RWPE1 (cell line): ENCODE measurements at regions not wholly inside any gene's neighbourhood (a gene's known extent, or its start where the extent isn't known, plus 50 kb on each side); places are given as distances from the start of the nearest gene placed in this dataset.
"Not testable (repeated sequence)": the region's sequence is repeated elsewhere in the genome, so short reads cannot be mapped to it uniquely, and the experiment has no call there.

Experiments
- CTCF ChIA-PET: fragments of 350-600 bp; sonication (Branson Sonifier 250); formaldehyde crosslinking; extraction: SDS; loops from one replicate; lab custom pipeline; 2021; lab: Yijun Ruan, JAX
- POLR2A ChIA-PET: fragments of 400-600 bp; formaldehyde crosslinking; extraction: SDS; loops from one replicate; lab custom pipeline; 2020; ENCODE audit warnings: antibody characterized with exemption; ENCODE audit not compliant: low non-redundant PET; lab: Yijun Ruan, JAX
- DNase-seq: peaks from one replicate; pipeline ENCODE4 v3.0.0; 2012; ENCODE audit warnings: low spot score
- H3K27ac ChIP-seq: fragments of 450-650 bp; 2 replicates; pipeline ENCODE4 v1.5.1; 2017
- TF ChIP-seq, protein P1 (sequence below): fragments of 450-650 bp; conservative IDR thresholded peaks from 2 replicates; pipeline ENCODE4 v1.5.1; 2017; ENCODE audit warnings: low read depth, mild to moderate bottlenecking

DNA sequence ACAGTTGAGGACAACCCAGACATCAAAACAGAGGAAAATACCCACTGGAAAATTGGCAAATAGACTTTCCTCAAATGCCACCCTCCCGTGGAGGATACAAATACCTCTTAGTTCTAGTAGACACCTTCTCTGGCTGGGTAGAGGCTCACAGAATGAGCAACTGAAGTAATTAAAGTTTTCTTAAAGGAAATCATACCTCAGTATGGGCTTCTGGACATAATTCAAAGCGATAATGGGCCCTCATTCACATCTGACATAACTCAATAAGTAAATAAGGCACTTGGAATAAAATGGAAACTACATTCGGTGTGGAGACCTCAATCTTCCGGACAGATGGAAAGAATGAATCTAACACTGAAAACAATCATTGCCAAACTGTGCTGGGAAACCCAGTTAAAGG lies 115.2 kb upstream of the PLCL2 start:
- no peak for DNase-seq
- ChIA-PET POLR2A (no interaction called here), CTCF (interaction anchor here (0.6 kb wide), 1 partner anchor 449 kb away, joined by 3 read pairs; no protein-coding TSS in a partner anchor)
- TF ChIP-seq, protein P1, sequence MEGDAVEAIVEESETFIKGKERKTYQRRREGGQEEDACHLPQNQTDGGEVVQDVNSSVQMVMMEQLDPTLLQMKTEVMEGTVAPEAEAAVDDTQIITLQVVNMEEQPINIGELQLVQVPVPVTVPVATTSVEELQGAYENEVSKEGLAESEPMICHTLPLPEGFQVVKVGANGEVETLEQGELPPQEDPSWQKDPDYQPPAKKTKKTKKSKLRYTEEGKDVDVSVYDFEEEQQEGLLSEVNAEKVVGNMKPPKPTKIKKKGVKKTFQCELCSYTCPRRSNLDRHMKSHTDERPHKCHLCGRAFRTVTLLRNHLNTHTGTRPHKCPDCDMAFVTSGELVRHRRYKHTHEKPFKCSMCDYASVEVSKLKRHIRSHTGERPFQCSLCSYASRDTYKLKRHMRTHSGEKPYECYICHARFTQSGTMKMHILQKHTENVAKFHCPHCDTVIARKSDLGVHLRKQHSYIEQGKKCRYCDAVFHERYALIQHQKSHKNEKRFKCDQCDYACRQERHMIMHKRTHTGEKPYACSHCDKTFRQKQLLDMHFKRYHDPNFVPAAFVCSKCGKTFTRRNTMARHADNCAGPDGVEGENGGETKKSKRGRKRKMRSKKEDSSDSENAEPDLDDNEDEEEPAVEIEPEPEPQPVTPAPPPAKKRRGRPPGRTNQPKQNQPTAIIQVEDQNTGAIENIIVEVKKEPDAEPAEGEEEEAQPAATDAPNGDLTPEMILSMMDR = no peak
- no peak overlapping the region for H3K27ac ChIP-seq

DNA sequence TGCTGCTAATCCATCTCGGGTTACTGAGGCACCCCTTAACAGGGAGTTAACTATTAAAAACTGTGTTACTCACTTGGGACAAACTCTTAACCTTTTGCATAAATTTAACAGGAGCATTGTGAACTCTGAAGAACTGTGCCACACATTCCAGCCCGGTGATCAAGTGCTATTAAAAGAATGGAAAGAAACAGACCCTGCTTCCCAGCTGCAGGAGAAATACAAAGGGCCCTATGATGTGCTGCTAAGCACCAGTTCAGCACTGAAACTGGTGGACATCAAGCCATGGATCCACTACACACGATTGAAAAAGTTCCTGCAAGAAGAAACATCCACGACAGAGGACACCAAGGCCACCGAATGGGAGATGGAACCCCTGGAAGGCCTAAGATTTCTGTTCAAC lies 114.7 kb upstream of the PLCL2 start:
- no peak overlapping the region for H3K27ac ChIP-seq
- DNase-seq = no peak
- POLR2A ChIA-PET = no interaction called here
- TF ChIP-seq, protein P1 = no peak
- CTCF ChIA-PET = interaction anchor here (0.6 kb wide), 1 partner anchor 449 kb away, joined by 3 read pairs; no protein-coding TSS in a partner anchor

DNA sequence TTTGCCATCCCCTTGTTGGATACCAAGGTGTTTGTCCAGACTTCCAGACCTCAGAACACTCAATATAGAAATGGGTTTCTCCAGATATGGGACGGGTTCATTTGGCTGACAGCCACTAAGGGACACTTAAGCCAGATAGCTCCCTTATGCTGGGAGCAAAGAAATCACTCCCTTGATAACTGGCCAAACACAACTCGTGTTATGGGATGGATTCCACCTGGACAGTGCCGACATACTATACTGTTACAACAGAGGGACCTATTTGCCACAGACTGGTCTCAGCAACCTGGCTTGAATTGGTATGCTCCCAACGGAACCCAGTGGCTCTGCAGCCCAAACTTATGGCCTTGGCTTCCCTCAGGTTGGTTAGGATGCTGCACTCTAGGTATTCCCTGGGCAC lies 114.0 kb upstream of the PLCL2 start:
- no peak for DNase-seq
- ChIA-PET CTCF (no interaction called here), POLR2A (no interaction called here)
- TF ChIP-seq, protein P1 = no peak
- no peak overlapping the region for H3K27ac ChIP-seq

DNA sequence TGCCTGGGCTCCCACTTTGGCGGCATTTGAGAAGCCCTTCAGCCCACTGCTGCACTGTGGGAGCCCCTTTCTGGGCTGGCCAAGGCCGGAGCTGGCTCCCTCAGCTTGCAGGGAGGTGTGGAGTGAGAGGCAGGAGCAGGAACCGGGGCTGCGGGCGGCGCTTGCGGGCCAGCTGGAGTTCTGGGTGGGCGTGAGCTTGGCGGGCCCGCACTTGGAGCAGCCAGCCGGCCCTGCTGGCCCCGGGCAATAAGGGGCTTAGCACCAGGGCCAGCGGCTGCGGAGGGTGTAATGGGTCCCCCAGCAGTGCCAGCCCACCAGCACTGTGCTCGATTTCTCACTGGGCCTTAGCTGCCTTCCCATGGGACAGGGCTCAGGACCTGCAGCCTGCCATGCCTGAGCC lies 111.2 kb upstream of the PLCL2 start:
- H3K27ac ChIP-seq, CTCF ChIA-PET, DNase-seq, POLR2A ChIA-PET: not testable (repeated sequence)

DNA sequence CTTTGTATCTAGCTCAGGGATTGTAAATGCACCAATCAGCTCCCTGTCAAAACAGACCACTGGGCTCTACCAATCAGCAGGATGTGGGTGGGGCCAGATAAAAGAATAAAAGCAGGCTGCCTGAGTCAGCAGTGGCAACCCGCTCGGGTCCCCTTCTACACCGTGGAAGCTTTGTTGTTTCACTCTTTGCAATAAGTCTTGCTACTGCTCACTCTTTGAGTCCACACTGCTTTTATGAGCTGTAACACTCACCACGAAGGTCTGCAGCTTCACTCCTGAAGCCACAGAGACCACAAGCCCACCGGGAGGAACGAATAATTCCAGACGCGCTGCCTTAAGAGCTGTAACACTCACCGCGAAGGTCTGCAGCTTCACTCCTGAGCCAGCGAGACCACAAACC lies 110.2 kb upstream of the PLCL2 start:
- POLR2A ChIA-PET, CTCF ChIA-PET, DNase-seq, H3K27ac ChIP-seq: not testable (repeated sequence)

DNA sequence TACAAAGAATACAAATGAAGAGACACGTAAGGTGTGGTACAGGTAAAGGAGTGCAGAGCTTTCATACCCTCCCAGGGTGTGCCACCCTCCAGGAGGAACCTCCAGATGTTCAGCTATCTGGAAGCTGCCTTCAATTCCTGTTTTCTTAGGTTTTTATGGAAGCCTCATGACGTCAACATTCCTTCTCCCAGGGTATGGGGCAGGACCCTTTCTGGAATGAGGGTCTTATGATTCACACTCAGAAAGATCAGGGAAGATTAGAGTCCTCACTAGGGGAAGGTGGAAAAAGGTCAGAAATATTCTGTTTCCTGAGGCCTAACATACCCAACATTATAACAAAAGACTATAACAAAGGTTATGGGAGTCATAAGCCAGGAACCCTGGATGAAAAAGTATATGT lies 99.8 kb upstream of the PLCL2 start:
- POLR2A ChIA-PET = no interaction called here
- no peak for DNase-seq
- TF ChIP-seq, protein P1 = no peak
- no peak overlapping the region for H3K27ac ChIP-seq
- CTCF ChIA-PET = no interaction called here

DNA sequence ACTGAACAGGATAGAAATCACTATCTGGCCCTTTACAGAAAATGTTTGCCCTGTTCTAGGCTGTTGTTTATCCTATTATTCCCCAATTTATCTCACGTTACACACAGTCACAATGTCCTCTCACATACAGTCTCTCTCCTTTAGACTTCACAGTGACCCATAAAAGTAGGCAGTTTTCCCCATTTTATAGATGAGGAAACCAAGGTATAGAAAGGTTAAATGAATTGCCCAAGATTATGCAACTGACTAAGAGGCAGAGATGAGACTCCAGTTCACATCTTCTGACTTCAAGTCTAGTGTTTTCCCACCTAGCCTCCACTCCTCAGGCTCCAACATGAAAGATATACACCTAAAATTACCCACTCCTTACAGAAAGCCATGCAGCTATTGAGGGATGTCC lies 99.3 kb upstream of the PLCL2 start:
- H3K27ac ChIP-seq = no peak overlapping the region
- ChIA-PET CTCF (interaction anchor here (0.7 kb wide), 1 partner anchor 517 kb away, joined by 4 read pairs; no protein-coding TSS in a partner anchor), POLR2A (no interaction called here)
- no peak for DNase-seq
- TF ChIP-seq, protein P1 = no peak
